Endothelial cell of umbilical vein (primary cell): ENCODE measurements at regions not wholly inside any gene's neighbourhood (a gene's known extent, or its start where the extent isn't known, plus 50 kb on each side); places are given as distances from the start of the nearest gene placed in this dataset.

Experiments
- CTCF ChIP-seq, 2 donors: IDR thresholded peaks; 1 replicate in 1 of 2; 2 replicates in 1 of 2; pipeline ENCODE4 v1.5.1; 2011; ENCODE audit warnings: low read length in 2 of 2, mild to moderate bottlenecking in 2 of 2, moderate library complexity in 2 of 2, control low read depth in 1 of 2, inconsistent platforms in 1 of 2, low read depth in 1 of 2; ENCODE audit not compliant: insufficient read depth in 1 of 2; ENCODE audit errors: extremely low read depth in 1 of 2
- EZH2 ChIP-seq: IDR thresholded peaks from 2 replicates; pipeline ENCODE4 v1.6.1; 2012; ENCODE audit warnings: borderline replicate concordance, low read depth, mild to moderate bottlenecking, moderate library complexity, low read length, inconsistent platforms; ENCODE audit not compliant: severe bottlenecking
- GATA2 ChIP-seq: IDR thresholded peaks from 2 replicates; pipeline ENCODE4 v1.7.0; 2011; ENCODE audit warnings: low read depth, mild to moderate bottlenecking, moderate library complexity, mixed read lengths, low read length; ENCODE audit not compliant: insufficient read length, insufficient read depth
- JUN ChIP-seq: IDR thresholded peaks from 2 replicates; pipeline ENCODE4 v1.6.1; 2011; ENCODE audit warnings: borderline replicate concordance, low read depth; ENCODE audit not compliant: insufficient read length, insufficient read depth
- MAX ChIP-seq: IDR thresholded peaks from 2 replicates; pipeline ENCODE4 v1.6.1; 2011; ENCODE audit not compliant: insufficient read depth, insufficient read length
- MYC ChIP-seq: IDR thresholded peaks from one replicate; pipeline ENCODE4 v1.6.1; 2011; ENCODE audit warnings: mild to moderate bottlenecking, low read depth, low read length
- POLR2A ChIP-seq: IDR thresholded peaks from 2 replicates; pipeline ENCODE4 v1.6.1; 2012; ENCODE audit warnings: low read depth, mild to moderate bottlenecking, control low read depth, low read length
- POLR2AphosphoS5 ChIP-seq: IDR thresholded peaks from 2 replicates; pipeline ENCODE4 v1.6.1; 2012; ENCODE audit warnings: low read depth, mild to moderate bottlenecking, control low read depth, low read length, moderate library complexity; ENCODE audit not compliant: insufficient read depth

- TF ChIP-seq POLR2A (no peak), CTCF (IDR thresholded peaks at IDR 0.05; ENCODE audit: extremely low read depth in 1 of 2, insufficient read depth in 1 of 2, low read depth in 1 of 2, low read length in 2 of 2) (no peak), POLR2AphosphoS5 (no peak), MAX (no peak), JUN (no peak), EZH2 (no peak), MYC (no peak), GATA2 (no peak)
Observed at GRCh38 chr20:60700728-60701127, 551.3 kb upstream of the CDH4 start.
